B cell (primary cell): ENCODE measurements at regions not wholly inside any gene's neighbourhood (a gene's known extent, or its start where the extent isn't known, plus 50 kb on each side); places are given as distances from the start of the nearest gene placed in this dataset.

Experiments used
- ATAC-seq: fragments of 200-7000 bp; cut with Tn5 transposase; one replicate; pipeline ENCODE4 v1.10.0; 2021; ENCODE audit warnings: low read depth, mild to moderate bottlenecking, moderate number of reproducible peaks, moderate library complexity
- CTCF ChIA-PET: fragments of 350-600 bp; sonication (Branson Sonifier 250); formaldehyde crosslinking; loops from one replicate; lab custom pipeline; 2021; ENCODE audit warnings: antibody characterized with exemption, inconsistent platforms; lab: Charles Lee
- POLR2A ChIA-PET: fragments of 350-600 bp; sonication (Branson Sonifier 250); formaldehyde crosslinking; loops from one replicate; lab custom pipeline; 2021; ENCODE audit warnings: antibody characterized with exemption; lab: Charles Lee
- DNase-seq: peaks from one replicate; pipeline ENCODE4 v3.0.0; 2013
- H2AFZ ChIP-seq: 2 replicates; pipeline ENCODE4 v1.6.1; 2012; ENCODE audit warnings: mild to moderate bottlenecking, low read depth, low read length; ENCODE audit not compliant: insufficient read depth, poor library complexity, severe bottlenecking
- H3K27ac ChIP-seq, 2 donors: 1 replicate in 1 of 2; 2 replicates in 1 of 2; pipeline ENCODE4 v1.5.1; 2012 to 2013; ENCODE audit warnings: low read length in 2 of 2, mild to moderate bottlenecking in 2 of 2, moderate library complexity in 1 of 2
- H3K27me3 ChIP-seq, 4 experiments: fragments of 200-600 bp in 1 of 4; sonication (generic) in 1 of 4; replicated peaks in 1 of 4; 1 replicate in 2 of 4; 2 replicates in 2 of 4; pipeline versions ENCODE4 v1.6.1 to v1.7.0; 2013 to 2016; ENCODE audit warnings: low read length in 3 of 4, mild to moderate bottlenecking in 2 of 4, mixed read lengths in 1 of 4, moderate library complexity in 1 of 4; ENCODE audit not compliant: insufficient read depth in 4 of 4, control insufficient read depth in 3 of 4; ENCODE audit errors: control extremely low read depth in 1 of 4
- H3K36me3 ChIP-seq, 2 experiments: replicated peaks in 1 of 2; 1 replicate in 1 of 2; 2 replicates in 1 of 2; pipeline versions ENCODE4 v1.6.1 to v1.7.1; 2013; ENCODE audit warnings: low read length in 1 of 2; ENCODE audit not compliant: insufficient read depth in 2 of 2, control insufficient read depth in 1 of 2; ENCODE audit errors: control extremely low read depth in 1 of 2, extremely low read depth in 1 of 2
- H3K4me1 ChIP-seq, 2 donors: fragments of 200-600 bp in 1 of 2; sonication (generic) in 1 of 2; 1 replicate in 1 of 2; 2 replicates in 1 of 2; pipeline versions ENCODE4 v1.5.1 to v1.6.1; 2013 to 2017; ENCODE audit warnings: low read length in 2 of 2; ENCODE audit not compliant: control insufficient read depth in 2 of 2, insufficient read depth in 2 of 2
- H3K4me2 ChIP-seq: replicated peaks from 2 replicates; pipeline ENCODE3; 2012; ENCODE audit warnings: mild to moderate bottlenecking, low read depth, low read length; ENCODE audit not compliant: poor library complexity, severe bottlenecking
- H3K4me3 ChIP-seq, 5 experiments: fragments of 200-600 bp in 1 of 5; sonication (generic) in 1 of 5; 1 replicate in 3 of 5; 2 replicates in 2 of 5; pipeline versions ENCODE4 v1.5.1 to v1.7.0; 2011 to 2016; ENCODE audit warnings: low read length in 4 of 5, mild to moderate bottlenecking in 4 of 5, low read depth in 2 of 5, control low read depth in 1 of 5, moderate library complexity in 1 of 5; ENCODE audit not compliant: insufficient read depth in 1 of 5; ENCODE audit errors: control extremely low read depth in 1 of 5, extremely low read depth in 1 of 5
- H3K79me2 ChIP-seq: fragments of 200-600 bp; sonication (generic); one replicate; pipeline ENCODE4 v1.6.0; 2016; ENCODE audit warnings: low read length; ENCODE audit not compliant: control insufficient read depth, insufficient read depth
- H3K9ac ChIP-seq: fragments of 200-600 bp; sonication (generic); 2 replicates; pipeline ENCODE4 v1.6.1; 2017; ENCODE audit warnings: mild to moderate bottlenecking, low read length, moderate library complexity
- H3K9me3 ChIP-seq, 3 donors: one replicate each; pipeline versions ENCODE4 v1.6.1 to v1.7.1; 2013; ENCODE audit warnings: low read length in 2 of 3; ENCODE audit not compliant: control insufficient read depth in 2 of 3, insufficient read depth in 1 of 3; ENCODE audit errors: control extremely low read depth in 1 of 3
- H4K20me1 ChIP-seq: 2 replicates; pipeline ENCODE4 v1.6.0; 2012; ENCODE audit warnings: mild to moderate bottlenecking, low read length; ENCODE audit not compliant: insufficient read depth, control insufficient read depth, poor library complexity, severe bottlenecking
- H3K27ac Mint-ChIP-seq: one replicate; pipeline ENCODE4 v1.8.0; 2021; ENCODE audit warnings: mixed read lengths
- H3K27me3 Mint-ChIP-seq: one replicate; pipeline ENCODE4 v1.8.0; 2021; ENCODE audit warnings: mixed read lengths
- H3K4me1 Mint-ChIP-seq: one replicate; pipeline ENCODE4 v1.8.0; 2021; ENCODE audit warnings: mixed read lengths
- H3K4me3 Mint-ChIP-seq: one replicate; pipeline ENCODE4 v1.8.0; 2021; ENCODE audit warnings: mixed read lengths
- H3K9me3 Mint-ChIP-seq: one replicate; pipeline ENCODE4 v1.8.0; 2022; ENCODE audit warnings: mixed read lengths; ENCODE audit not compliant: insufficient read depth
- EZH2 ChIP-seq: IDR thresholded peaks from 2 replicates; pipeline ENCODE4 v1.6.1; 2012; ENCODE audit warnings: borderline replicate concordance, low read depth, mild to moderate bottlenecking, moderate library complexity, low read length; ENCODE audit not compliant: insufficient read depth, poor library complexity, severe bottlenecking
- WGBS: methylation state at CpG from one replicate; pipeline ENCODE4 v1.1.5; 2013; ENCODE audit warnings: missing lambda C conversion rate; ENCODE audit not compliant: insufficient coverage; 5-methylcytosine and 5-hydroxymethylcytosine counted together
- intact Hi-C: fragments of 100-400 bp; cut with micrococcal nuclease; formaldehyde crosslinking; loops from one replicate; pipeline ENCODE4 v1.10.0; 2022
- TF ChIP-seq, protein P1 (sequence below): fragments of 200-600 bp; IDR thresholded peaks from one replicate; pipeline ENCODE4 v1.8.0; 2022; ENCODE audit warnings: antibody characterized with exemption, mild to moderate bottlenecking

DNA sequence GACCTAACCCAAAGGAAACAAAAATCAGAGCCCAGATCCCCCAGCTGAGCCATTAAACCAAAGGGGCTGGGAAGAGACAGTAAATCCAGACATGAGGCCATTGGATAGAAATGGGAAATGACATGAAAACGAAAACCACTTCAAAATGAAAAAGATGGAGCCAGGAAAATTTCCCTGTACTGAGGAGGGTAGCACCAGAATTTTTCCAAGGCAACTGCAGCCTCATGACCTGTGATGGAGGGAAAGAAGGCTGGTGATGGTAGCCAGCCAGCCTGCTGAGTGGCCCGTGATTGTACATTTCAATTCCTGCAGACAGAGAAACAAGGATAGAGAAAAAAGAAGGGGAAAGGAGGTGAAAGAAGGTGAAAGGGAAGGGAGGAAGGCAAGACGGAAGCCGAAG lies 268.4 kb upstream of the PLET1 start:
- Mint-ChIP-seq H3K27ac (no peak overlapping the region), H3K9me3 (no peaks in the 10 kb centered on the region), H3K27me3 (peaks cover 20% of the 10 kb centered on the region), H3K4me1 (no peaks in the 10 kb centered on the region), H3K4me3 (no peak overlapping the region)
- H3K27me3 ChIP-seq: peaks cover 0 to 3% (median 0%) of the 10 kb centered on the region in 4 experiments
- no peak overlapping the region for H2AFZ ChIP-seq
- 78% methylated on average over 1 of the region's 4 CpGs for WGBS
- no peaks in the 10 kb centered on the region for H3K9me3 ChIP-seq
- intact Hi-C loops: no loop called here
- H3K36me3 ChIP-seq: no peaks in the 10 kb centered on the region
- no peak overlapping the region for H3K4me3 ChIP-seq
- TF ChIP-seq, protein P1, sequence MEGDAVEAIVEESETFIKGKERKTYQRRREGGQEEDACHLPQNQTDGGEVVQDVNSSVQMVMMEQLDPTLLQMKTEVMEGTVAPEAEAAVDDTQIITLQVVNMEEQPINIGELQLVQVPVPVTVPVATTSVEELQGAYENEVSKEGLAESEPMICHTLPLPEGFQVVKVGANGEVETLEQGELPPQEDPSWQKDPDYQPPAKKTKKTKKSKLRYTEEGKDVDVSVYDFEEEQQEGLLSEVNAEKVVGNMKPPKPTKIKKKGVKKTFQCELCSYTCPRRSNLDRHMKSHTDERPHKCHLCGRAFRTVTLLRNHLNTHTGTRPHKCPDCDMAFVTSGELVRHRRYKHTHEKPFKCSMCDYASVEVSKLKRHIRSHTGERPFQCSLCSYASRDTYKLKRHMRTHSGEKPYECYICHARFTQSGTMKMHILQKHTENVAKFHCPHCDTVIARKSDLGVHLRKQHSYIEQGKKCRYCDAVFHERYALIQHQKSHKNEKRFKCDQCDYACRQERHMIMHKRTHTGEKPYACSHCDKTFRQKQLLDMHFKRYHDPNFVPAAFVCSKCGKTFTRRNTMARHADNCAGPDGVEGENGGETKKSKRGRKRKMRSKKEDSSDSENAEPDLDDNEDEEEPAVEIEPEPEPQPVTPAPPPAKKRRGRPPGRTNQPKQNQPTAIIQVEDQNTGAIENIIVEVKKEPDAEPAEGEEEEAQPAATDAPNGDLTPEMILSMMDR: no peak
- no peak for TF ChIP-seq EZH2
- ChIA-PET POLR2A (no interaction called here), CTCF (no interaction called here)
- ATAC-seq (no peak), DNase-seq (no peak)
- no peak overlapping the region for H3K4me2 ChIP-seq
- H3K27ac ChIP-seq: no peak overlapping the region
- H3K9ac ChIP-seq: no peak overlapping the region
- H3K4me1 ChIP-seq: no peaks in the 10 kb centered on the region
- no peaks in the 10 kb centered on the region for H3K79me2 ChIP-seq
- H4K20me1 ChIP-seq: no peaks in the 10 kb centered on the region

DNA sequence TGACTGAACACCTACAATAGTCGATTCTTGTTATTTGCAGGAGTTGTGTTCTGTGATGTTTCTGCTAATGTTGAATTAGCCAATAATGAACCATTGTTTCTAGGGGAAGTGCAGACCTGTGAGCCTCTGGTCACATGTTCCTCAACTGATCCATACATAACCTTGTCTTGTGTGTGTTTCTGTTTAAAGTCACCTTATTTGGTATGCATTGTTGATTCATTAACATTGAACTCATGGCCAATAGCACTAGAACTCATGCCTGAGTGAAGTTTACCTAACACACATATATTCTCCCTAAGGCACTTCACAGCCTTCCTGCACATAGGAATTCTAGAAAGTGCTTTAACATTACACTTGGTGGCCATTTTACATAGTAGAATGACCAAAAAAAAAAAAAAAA lies 271.8 kb upstream of the PLET1 start:
- no peaks in the 10 kb centered on the region for H3K4me1 ChIP-seq
- CTCF ChIA-PET: no interaction called here

More for the DNA sequence above, 271.8 kb upstream of the PLET1 start:
- H3K27me3 Mint-ChIP-seq: peaks cover 32% of the 10 kb centered on the region
- H3K9ac ChIP-seq: no peak overlapping the region
- no peaks in the 10 kb centered on the region for H3K36me3 ChIP-seq
- ATAC-seq: no peak
- TF ChIP-seq, protein P1: no peak
- TF ChIP-seq EZH2: no peak
- no CpG with 5 or more reads among the region's 1 CpG for WGBS
- intact Hi-C loops: no loop called here
- H3K4me1 Mint-ChIP-seq: no peaks in the 10 kb centered on the region
- no peaks in the 10 kb centered on the region for H3K79me2 ChIP-seq
- POLR2A ChIA-PET: no interaction called here
- H3K9me3 Mint-ChIP-seq: no peaks in the 10 kb centered on the region
- DNase-seq: no peak
- H3K27ac Mint-ChIP-seq: no peak overlapping the region
- H2AFZ ChIP-seq: no peak overlapping the region
- peaks cover 0 to 14% (median 0%) of the 10 kb centered on the region in 4 experiments for H3K27me3 ChIP-seq
- H3K4me3 Mint-ChIP-seq: no peak overlapping the region
- no peak overlapping the region for H3K4me2 ChIP-seq
- H3K9me3 ChIP-seq: no peaks in the 10 kb centered on the region
- no peak overlapping the region for H3K27ac ChIP-seq
- H3K4me3 ChIP-seq: no peak overlapping the region
- no peaks in the 10 kb centered on the region for H4K20me1 ChIP-seq
